ENCODE measurements at regions not wholly inside any gene's neighbourhood (a gene's known extent, or its start where the extent isn't known, plus 50 kb on each side); places are given as distances from the start of the nearest gene placed in this dataset.

DNA sequence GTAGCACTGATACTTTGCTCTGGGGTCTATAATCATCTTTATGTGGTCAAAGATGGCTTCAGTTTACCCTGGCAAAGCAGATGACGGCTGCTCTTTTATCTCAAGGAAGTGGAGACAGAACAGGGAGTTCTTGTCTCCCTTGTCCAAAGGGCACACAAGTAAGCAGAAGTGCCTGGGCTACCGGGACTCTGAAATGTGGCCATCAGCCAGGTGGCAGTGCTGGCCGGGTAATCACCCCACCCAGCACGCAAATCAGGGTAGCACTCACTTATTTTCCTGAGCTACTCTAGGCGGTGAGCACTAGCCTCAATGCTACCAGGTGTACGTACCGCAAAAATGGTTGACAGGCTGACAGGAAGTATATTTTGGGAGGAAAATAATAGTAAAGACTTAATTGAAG is 119.7 kb upstream of the ETAA1 start:
- TF ChIP-seq, protein P1, sequence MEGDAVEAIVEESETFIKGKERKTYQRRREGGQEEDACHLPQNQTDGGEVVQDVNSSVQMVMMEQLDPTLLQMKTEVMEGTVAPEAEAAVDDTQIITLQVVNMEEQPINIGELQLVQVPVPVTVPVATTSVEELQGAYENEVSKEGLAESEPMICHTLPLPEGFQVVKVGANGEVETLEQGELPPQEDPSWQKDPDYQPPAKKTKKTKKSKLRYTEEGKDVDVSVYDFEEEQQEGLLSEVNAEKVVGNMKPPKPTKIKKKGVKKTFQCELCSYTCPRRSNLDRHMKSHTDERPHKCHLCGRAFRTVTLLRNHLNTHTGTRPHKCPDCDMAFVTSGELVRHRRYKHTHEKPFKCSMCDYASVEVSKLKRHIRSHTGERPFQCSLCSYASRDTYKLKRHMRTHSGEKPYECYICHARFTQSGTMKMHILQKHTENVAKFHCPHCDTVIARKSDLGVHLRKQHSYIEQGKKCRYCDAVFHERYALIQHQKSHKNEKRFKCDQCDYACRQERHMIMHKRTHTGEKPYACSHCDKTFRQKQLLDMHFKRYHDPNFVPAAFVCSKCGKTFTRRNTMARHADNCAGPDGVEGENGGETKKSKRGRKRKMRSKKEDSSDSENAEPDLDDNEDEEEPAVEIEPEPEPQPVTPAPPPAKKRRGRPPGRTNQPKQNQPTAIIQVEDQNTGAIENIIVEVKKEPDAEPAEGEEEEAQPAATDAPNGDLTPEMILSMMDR (IDR thresholded peaks at IDR 0.05; ENCODE audit: low read depth, low read length, poor library complexity, severe bottlenecking) = no peak
- no peak for TF ChIP-seq EZH2phosphoT487 (IDR thresholded peaks at IDR 0.05; ENCODE audit: borderline replicate concordance, low read length)
